HG03139 (cell line): ENCODE measurements at regions not wholly inside any gene's neighbourhood (a gene's known extent, or its start where the extent isn't known, plus 50 kb on each side); places are given as distances from the start of the nearest gene placed in this dataset.
"Not testable (repeated sequence)": the region's sequence is repeated elsewhere in the genome, so short reads cannot be mapped to it uniquely, and the experiment has no call there.

Source experiments
- ATAC-seq: cut with Tn5 transposase; IDR thresholded peaks from one replicate; pipeline ENCODE4 v1.9.1; 2021; ENCODE audit not compliant: unreplicated experiment

DNA sequence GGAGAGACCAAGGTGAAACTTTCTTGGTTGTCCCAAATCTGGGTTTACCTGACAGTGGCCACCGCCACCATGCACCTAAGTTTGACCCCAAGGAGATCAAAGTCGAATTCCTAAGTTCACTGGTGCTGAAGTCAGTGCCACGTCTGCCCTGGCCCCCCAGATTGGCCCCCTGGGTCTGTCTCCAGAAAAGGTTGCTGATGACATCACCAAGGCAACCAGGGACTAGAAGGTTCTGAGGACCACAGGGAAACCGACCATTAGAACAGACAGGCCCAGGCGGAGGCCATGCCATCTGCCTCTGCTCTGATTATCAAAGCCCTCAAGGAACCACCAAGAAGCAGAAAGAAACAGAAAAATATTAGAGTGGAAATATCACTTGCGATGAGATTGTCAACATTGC, 91.2 kb downstream of the DLL1 start:
- ATAC-seq, result no peak

DNA sequence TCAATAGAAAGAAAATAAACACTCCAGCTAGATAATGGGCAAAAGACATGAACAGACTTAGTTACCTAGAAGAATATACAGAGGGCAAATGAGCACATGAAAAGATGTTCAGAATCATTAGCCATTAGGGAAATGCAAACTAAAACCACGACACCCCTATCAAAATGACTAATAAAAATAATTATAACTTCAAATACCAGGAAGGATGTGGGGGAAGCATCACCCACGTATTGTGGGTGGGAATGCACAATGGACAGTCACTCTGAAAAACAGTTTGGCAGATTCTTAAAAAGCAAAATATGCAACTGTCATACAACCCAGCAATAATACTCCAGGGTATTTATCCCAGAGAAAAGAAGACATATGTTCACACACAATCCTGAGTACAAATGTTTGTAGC, 92.6 kb downstream of the DLL1 start:
- no peak for ATAC-seq

DNA sequence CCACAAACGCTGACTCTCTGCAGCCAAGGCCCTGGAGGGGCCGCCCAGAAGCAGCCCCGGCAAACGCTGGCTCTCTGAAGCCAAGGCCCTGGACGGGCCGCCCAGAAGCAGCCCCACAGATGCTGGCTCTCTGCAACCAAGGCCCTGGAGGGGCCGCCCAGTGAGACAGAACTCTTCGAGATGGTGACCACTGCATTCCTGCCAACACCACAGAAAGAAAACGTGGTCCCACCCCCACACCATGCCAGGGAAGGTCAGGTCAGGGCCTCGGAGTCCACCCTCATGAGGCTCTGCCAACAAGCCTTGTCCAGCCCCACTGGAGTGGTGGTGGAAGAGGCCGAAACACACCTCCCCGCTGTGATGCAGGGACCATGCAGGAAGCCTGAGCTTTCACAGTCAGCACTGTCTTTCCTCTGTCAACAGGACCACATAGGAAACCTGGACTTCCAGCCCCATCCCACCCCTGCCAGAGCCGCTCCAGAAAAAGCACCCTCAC, 97.5 kb downstream of the DLL1 start:
- no peak for ATAC-seq

DNA sequence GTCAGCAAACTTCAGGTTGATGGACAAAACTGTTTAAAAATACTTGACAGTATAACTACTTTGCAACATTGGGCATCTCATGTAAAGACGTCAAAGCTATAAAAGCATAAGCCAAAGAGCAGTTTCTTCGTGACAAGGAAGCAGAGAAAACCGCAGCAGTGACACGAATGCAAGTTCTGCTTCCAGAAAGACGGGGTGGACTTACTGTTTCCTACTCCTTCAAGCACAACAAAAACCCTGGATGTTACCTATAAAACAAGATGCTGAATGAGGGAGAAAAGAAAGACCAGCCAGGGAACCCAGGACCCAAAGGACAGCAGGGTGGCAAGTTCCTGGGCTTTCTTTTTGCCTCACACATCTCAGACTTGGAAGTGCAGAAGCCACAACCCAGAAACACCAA, 98.0 kb downstream of the DLL1 start:
- ATAC-seq, result no peak

DNA sequence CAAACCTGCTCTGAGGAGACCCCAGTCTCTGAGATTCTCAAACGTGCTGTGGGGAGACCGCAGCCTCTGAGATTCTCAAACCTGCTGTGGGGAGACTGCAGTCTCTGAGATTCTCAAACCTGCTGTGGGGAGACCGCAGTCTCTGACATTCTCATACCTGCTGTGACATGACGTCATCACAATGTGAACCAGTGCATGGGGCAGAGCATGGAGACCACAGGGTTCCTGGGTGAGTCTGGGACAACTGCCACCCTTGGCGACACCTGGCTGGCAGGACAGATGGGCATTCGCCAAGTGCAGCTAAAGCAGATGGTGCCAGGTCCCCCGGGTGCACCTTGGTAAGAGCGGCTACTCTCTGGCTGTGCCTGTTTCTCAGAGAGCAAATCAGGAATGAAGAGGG, 98.8 kb downstream of the DLL1 start:
- not testable (repeated sequence) for ATAC-seq

DNA sequence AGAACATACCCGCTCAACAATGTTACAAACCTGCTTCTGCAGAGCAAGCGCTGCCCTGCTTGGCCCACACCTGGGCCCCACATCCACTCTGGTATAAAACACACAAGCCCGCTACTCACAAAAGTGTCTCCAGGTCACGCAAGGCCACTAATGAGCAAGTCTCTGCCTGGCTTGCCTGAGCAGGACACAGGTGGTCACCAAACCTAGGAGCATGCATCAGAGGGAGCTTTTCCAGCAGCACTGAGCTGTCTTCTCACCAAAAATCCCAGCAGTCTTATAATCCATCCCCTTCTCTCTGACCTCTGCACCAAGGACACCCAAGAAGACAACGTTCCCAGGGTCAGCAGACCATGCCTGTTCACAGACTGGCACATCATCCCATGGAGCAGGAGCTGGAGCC, 100.8 kb downstream of the DLL1 start:
- no peak for ATAC-seq

DNA sequence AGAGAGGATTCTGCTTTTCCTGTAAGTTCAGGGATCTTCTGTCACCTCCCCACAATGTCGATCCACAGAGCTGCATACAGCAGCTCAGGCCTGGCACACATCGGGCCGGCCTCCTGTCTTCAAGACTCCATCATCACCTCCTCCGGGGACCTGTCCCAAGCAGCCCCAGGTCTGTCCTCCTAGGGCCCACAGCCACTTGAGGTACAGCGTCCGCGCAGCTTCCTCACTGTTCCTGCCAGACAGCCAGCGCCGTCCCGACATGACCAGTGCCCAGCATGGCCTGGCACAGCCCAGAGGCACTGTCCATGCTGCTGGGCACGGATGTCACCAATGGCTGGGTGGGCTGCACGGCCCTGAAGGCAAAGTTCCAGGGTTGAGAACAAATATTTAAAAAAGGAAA, 101.6 kb downstream of the DLL1 start:
- no peak for ATAC-seq

DNA sequence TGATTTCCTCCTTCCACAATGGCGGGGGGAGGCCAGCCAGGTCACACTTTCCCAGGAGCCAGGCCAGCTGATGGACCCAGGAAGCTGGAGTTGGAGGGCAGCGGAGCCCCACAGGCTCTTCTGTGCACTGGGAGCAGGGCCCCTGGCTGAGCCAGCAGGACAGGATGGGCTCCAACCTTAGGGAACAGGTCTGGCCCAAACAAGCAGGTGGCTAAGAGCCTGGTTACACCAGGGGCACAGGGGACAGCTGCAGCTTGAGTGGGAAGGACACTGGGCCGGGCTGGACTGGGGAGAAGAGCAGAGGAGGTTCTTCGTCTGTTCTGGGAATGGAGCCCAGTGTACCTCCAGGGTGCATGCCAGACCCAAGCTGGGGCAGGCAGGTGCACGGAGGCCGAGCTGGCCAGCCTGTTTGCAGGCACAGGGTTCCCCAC, 102.3 kb downstream of the DLL1 start:
- no peak for ATAC-seq

DNA sequence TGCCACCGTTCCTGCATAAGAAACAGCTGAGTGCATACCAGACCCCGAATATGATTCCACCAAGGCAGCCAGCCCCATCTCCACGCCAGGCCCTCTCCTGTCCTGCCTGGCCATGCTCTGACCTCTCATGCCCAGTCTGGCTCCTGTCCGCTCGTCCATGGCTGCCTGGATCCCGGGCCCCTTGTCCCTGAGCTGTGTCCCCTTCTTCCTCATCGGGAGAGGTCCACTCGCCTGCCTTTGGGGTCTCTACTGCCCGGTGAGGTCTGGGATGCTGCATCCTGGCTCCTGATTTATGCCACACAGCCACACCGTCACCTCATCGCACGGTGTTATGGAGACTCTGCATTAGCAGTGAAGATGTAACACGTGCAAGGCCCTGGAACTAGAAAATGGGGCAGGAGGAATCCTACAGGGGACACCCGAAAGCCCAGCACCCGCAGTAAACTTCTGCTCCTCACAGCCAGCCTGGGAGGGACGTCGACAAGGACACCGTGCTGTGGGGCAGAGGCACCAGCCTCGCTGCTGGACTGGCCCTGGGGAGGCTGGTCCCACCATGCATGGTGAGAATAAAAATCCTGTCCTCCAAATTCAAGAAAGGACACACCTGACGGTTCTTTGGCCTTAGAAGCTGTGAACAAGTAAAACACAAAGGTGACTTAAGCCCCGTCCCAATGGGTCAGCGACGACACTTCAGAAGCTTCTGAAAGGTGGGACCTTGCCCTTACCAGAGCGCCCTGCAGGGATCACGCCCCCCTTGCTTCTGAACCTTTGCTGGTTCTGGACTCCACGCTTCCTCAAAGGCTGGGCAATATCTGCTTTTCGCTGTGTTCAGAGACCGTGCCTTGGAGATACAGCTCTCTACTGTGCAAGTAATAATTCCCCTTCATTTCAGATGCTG, 103.0 kb downstream of the DLL1 start:
- no peak for ATAC-seq

DNA sequence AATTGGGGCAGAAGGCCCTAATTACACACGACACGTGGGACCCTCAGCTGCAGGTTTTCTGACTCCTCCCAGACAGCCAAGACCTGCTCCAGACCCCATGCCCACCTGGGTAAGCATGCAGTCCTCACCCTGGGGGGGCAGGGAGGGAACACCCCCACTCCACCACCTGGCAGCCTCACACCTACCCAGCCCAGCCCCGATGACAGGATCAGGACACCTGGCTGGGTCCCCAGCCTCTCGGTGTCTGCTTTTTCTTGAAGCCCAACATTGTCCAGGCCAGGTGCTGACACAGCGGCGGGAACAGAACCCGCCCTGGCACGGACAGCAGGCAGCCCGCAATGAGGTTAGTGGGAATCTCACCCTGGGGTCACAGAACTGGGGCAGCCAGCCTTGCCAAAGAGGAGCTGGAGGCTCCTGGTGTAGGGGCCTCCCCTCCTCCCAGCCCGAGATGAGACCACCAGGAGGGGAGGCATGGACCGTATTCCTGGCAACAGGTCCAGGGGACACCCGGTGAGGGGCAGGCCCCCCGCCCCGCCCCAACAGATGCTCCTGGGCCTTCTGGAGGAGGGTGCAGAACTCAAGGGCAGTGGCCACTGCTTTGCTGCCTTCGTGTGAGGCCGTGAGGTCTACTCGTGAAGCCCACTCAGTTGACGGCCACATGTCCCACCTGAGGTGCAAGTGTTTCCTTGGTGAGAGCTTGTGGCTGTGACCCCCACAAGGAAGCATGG, 103.8 kb downstream of the DLL1 start:
- no peak for ATAC-seq

DNA sequence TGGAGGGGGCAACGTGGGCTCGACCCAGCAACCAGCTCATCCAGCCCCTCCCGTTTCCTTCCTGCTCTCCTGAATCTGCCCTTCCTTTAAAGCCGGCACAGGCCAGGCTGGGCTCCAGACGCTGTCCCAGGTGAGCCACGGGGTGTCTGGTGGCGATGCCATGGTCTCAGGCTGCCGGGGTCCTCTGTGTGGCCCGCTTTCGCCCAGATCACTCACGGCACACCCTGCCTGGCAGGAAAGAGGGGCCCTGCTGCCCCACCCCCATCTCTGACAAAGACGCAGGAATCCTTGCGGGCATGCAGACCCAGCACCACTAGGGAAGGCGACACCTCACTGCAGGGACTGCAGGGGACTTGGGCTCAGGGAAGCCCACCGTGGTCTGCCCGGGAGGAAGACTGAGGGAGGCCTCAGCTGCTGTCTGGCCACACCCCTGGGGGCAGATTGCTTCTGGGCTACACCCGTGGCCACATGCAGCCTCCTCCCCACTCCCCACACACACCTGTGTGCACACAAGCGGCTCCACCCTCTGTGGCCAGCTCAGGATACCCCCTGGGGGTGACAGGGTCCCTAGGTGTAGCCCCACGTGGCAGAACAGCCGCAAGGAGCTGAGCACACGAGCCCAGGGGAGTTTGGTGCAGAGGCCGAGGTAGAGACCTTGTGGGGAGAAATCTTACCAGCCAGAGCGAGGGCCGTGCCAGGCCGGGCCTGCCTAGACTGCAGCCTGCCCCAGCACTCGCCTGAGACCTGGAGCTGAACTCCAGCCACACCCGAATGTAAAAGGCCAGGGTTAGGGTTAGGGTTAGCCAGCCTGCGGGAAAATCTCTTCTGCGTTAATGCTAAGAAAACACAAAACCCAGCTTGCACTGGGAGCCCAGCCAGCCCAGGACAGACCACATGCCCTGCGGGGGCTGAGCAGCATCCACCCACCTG, 104.6 kb downstream of the DLL1 start:
- ATAC-seq, result no peak

DNA sequence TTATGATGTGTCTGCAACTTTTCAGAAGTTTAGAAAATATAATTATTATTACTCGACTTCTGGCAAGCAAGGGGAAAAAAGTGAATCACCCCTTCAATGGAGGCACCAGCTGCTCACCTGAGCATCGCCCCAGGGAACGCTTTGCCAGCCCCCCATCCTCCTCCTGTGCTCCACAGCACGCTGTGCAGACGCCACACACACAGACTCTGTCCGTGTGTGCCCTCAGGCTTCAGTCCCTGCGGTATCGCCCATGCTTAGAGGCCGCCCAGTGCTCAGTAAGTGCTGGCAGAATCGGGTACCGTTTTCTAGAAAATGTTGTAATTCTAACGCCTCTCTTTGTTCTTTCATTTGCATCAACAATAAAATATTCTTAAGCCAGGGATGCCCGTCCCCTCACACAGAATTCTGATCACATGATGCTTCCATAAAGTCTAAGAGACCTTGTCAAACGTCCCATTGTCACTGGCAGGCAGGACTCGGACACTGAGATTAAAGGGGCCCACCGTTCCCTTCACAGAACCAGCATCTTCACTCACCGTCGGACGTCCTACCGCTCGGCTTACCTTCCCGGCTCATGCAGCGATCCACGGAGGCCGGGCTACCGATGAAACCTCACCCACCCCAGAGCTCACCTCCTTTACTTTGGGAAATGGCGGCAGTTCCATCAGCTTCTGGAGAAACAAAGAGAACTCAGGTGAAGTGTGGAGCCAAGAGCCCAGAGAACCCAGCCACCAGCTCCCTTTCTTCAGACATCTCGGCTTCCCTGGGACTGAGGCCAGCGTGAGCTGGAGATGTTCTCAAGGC, 105.5 kb downstream of the DLL1 start:
- ATAC-seq, result no peak

DNA sequence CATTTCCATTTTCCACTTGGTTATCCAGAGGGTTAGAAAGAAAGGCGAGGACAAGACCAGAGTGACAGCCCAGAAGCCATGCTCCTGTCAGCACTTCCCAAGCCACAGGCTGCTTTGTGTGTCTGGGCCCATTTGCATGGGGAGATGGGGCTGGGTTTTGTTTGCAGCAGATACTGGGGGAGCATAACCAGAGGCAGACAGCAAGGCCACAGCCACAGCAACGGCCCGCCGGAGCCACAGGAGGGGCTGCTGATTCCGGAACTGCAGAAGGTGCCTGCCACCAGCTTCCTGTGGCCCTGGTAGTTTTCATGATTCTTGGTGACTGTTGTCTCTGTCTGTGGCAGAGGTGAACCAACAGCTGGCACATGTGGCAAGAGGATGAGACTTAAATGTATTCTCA, 106.6 kb downstream of the DLL1 start:
- ATAC-seq, result no peak

DNA sequence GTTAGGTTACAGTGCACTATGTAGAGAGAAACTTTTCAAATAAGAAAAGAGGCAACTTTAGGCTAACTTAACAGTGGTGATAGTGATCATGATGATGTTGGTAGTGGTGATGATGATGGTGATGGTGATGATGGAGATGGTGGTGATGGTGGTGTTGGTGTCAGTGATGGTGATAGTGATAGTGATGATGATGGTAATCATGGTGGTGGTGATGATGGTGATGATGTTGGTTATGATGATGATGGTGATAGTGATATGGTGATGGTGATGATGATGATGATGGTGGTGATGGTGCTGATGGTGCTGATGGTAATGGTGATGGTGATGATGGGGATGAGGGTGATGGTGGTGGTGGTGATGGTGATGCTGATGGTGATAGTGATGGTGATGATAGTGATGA, 107.4 kb downstream of the DLL1 start:
- ATAC-seq, result no peak

DNA sequence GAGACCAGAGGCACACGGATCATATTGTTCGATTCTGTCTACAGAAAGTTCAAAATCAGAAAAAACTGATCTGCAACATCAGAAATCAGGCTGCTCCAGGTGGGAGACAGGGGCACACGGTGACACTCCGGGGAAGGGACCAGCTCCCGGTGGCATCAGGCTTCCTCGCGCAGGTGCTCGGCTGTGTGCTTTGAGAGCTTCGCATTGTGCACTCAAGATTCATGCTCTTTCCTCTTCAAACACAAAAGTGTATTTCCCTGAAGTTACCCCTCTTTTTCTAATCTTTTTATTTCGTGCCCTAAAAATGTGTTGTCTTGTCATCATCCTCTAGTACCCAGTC, 108.1 kb downstream of the DLL1 start:
- no peak for ATAC-seq

DNA sequence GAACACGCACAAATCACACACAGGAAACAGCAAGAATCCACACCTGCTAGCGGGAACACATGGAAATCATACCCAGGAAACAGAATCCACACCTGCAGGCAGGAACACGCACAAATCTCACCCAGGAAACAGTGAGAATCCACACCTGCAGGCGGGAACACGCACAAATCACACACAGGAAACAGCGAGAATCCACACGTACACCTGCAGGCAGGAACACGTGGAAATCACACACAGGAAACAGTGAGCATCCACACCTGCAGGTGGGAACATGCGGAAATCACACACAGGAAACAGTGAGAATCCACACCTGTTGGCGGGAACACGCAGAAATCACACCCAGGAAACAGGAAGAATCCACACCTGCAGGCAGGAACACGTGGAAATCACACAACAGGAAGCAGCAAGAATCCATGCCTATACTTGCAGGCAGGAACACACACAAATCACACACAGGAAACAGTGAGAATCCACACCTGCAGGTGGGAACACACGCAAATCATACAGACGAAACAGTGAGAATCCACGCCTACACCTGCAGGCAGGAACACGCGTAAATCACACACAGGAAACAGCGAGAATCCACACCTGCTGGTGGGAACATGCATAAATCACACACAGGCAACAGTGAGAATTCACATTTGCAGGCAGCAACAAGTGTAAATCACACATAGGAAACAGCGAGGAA, 108.6 kb downstream of the DLL1 start:
- no peak for ATAC-seq

DNA sequence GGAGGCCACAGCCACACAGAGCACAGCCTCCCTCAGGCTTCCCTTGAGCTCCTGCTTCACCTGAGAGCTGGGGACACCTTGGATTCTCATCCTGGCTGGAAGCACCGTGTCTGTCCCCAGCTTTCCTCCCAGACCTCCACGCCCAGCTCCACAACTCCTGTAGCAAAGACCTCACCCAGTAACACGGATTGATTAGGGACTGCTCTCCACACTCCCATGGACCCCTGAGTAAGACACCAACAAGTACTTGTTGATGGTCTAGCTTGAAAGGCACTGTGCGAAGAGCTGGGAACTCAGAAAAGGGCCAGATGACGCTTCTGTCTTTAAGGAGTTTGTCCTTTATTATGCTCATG, 109.6 kb downstream of the DLL1 start:
- no peak for ATAC-seq

DNA sequence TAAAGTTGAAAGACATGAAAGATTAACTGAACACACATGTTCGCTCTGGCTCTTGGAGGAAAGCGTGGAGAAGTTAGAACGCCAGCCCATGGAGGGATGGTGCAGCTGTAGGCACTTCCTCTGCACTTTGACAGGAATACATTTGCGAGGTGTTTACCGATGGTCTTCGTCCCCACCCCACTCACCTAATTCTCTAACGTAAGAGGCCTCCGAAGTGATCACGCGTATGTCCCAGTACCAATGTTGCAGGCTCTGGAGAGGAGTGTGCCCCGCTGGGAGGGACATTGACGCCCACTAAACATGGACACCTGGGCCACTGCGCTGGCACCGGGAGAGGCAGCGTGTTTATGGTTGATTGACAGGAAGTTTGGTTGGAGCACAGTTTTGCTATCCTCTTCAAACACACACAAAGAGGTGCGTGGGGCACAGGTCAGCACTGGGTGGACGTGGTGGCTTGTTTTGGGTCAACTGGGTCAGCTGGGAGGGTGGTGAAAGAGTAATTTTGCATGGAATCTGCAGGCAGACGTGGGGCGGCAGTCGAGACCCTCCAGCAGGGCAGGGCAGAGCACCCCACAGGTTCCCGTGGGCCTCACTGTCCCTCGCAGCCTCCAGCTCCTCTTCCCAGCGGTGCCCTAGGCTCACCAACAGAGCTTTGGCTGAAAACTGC, 110.1 kb downstream of the DLL1 start:
- ATAC-seq, result no peak

DNA sequence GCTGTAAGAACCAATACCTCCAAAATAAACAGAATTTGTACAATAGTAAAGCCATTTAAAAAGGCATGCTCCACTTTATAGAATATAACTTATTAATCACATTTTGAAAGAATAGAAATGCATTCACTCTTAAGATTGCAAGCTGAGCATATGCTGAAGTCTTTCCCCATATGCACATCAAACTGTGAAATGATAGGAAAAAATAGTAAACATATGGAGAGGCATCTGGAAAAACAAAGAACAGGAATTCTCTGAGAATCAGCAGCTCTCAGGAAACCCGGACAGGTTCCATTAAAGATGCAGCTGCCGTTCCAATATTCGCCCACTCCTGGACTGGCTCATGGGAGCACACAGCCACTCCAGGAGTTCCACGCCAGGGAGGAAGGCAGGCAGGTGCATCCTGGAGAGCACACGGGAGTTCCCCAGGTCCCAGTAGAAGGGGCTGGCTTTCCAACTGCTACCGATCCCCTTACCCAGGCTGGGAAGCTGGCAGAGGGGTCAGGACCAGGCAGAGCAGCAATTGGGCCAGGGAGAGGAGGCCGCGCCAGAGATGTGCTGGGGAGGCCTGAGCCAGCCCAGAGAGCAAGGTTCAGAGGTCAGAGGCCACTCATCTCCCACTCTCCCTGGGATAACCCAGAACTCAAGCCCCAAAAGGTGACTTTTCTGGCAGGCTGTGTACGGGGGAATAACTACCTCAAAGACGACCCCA, 111.1 kb downstream of the DLL1 start:
- no peak for ATAC-seq
